IgD-negative memory B cell (primary cell): ENCODE measurements at regions not wholly inside any gene's neighbourhood (a gene's known extent, or its start where the extent isn't known, plus 50 kb on each side); places are given as distances from the start of the nearest gene placed in this dataset.
A peak's percentile ranks its signal among the peaks of the same experiment; 100 is the strongest.

Experiments used
- H3K27ac Mint-ChIP-seq, 3 donors: one replicate each; pipeline ENCODE4 v1.8.0; 2020 to 2022; ENCODE audit warnings: mild to moderate bottlenecking in 3 of 3, mixed read lengths in 3 of 3, moderate library complexity in 1 of 3
- H3K27me3 Mint-ChIP-seq: one replicate; pipeline ENCODE4 v1.8.0; 2021; ENCODE audit warnings: mixed read lengths
- H3K36me3 Mint-ChIP-seq: one replicate; pipeline ENCODE4 v1.8.0; 2020; ENCODE audit warnings: mild to moderate bottlenecking, mixed read lengths
- H3K4me1 Mint-ChIP-seq, 3 donors: one replicate each; pipeline ENCODE4 v1.8.0; 2020 to 2022; ENCODE audit warnings: mixed read lengths in 3 of 3, mild to moderate bottlenecking in 1 of 3
- H3K4me3 Mint-ChIP-seq, 4 donors: one replicate each; pipeline ENCODE4 v1.8.0; 2020 to 2022; ENCODE audit warnings: mild to moderate bottlenecking in 4 of 4, mixed read lengths in 4 of 4, moderate library complexity in 3 of 4
- H3K9me3 Mint-ChIP-seq, 3 donors: one replicate each; pipeline ENCODE4 v1.8.0; 2020 to 2021; ENCODE audit warnings: mixed read lengths in 3 of 3, mild to moderate bottlenecking in 1 of 3

GRCh38 chr4:175405961-175406360, 406.1 kb downstream of the GPM6A start:
- no peak overlapping the region for H3K4me3 Mint-ChIP-seq
- no peaks in the 10 kb centered on the region for H3K36me3 Mint-ChIP-seq
- no peaks in the 10 kb centered on the region for H3K27me3 Mint-ChIP-seq
- peaks cover 0 to 4% (median 2%) of the 10 kb centered on the region in 3 donors for H3K9me3 Mint-ChIP-seq
- H3K27ac Mint-ChIP-seq: no peak overlapping the region
- peaks cover 0 to 7% (median 0%) of the 10 kb centered on the region in 3 donors for H3K4me1 Mint-ChIP-seq

- peaks cover 0 to 4% (median 0%) of the 10 kb centered on the region in 3 donors for H3K9me3 Mint-ChIP-seq
- H3K4me1 Mint-ChIP-seq: peaks cover 0 to 7% (median 0%) of the 10 kb centered on the region in 3 donors
Observed at GRCh38 chr4:175407926-175408325, 404.1 kb downstream of the GPM6A start.

GRCh38 chr4:175411251-175411650, 400.8 kb downstream of the GPM6A start:
- no peak overlapping the region for H3K27ac Mint-ChIP-seq
- no peaks in the 10 kb centered on the region for H3K27me3 Mint-ChIP-seq
- peaks cover 2% of the 10 kb centered on the region for H3K36me3 Mint-ChIP-seq
- H3K4me1 Mint-ChIP-seq: peaks cover 0 to under 1% (median 0%) of the 10 kb centered on the region in 3 donors
- no peak overlapping the region for H3K4me3 Mint-ChIP-seq
- H3K9me3 Mint-ChIP-seq: peaks cover 1 to 28% (median 14%) of the 10 kb centered on the region in 3 donors

More at GRCh38 chr4:175407926-175408325, 404.1 kb downstream of the GPM6A start:
- no peaks in the 10 kb centered on the region for H3K36me3 Mint-ChIP-seq
- no peak overlapping the region for H3K27ac Mint-ChIP-seq
- no peaks in the 10 kb centered on the region for H3K27me3 Mint-ChIP-seq
- no peak overlapping the region for H3K4me3 Mint-ChIP-seq

- Mint-ChIP-seq H3K4me1 (no peaks in the 10 kb centered on the region), H3K27ac (no peak overlapping the region), H3K36me3 (peaks cover 2% of the 10 kb centered on the region), H3K9me3 (peaks cover 1 to 28% (median 14%) of the 10 kb centered on the region in 3 donors), H3K27me3 (no peaks in the 10 kb centered on the region), H3K4me3 (no peak overlapping the region)
Observed at GRCh38 chr4:175412161-175412560, 399.9 kb downstream of the GPM6A start.

- peaks cover 2% of the 10 kb centered on the region for H3K36me3 Mint-ChIP-seq
Observed at GRCh38 chr4:175412746-175413145, 399.3 kb downstream of the GPM6A start.

GRCh38 chr4:175413561-175413960, 398.5 kb downstream of the GPM6A start:
- Mint-ChIP-seq H3K27me3 (no peaks in the 10 kb centered on the region), H3K27ac (no peak overlapping the region), H3K4me1 (no peaks in the 10 kb centered on the region), H3K9me3 (peaks cover 1 to 33% (median 14%) of the 10 kb centered on the region in 3 donors), H3K36me3 (peaks cover 2% of the 10 kb centered on the region), H3K4me3 (peak overlapping the region in 1 of 4 donors; percentile 24)

More at GRCh38 chr4:175412746-175413145, 399.3 kb downstream of the GPM6A start:
- H3K4me1 Mint-ChIP-seq: no peaks in the 10 kb centered on the region
- peaks cover 1 to 33% (median 12%) of the 10 kb centered on the region in 3 donors for H3K9me3 Mint-ChIP-seq
- H3K27me3 Mint-ChIP-seq: no peaks in the 10 kb centered on the region
- no peak overlapping the region for H3K4me3 Mint-ChIP-seq
- H3K27ac Mint-ChIP-seq: no peak overlapping the region

- Mint-ChIP-seq H3K36me3 (peaks cover 2% of the 10 kb centered on the region), H3K4me3 (no peak overlapping the region), H3K4me1 (no peaks in the 10 kb centered on the region), H3K9me3 (peaks cover 3 to 33% (median 14%) of the 10 kb centered on the region in 3 donors), H3K27ac (no peak overlapping the region), H3K27me3 (no peaks in the 10 kb centered on the region)
Observed at GRCh38 chr4:175414602-175415001, 397.5 kb downstream of the GPM6A start.

GRCh38 chr4:175418516-175418915, 393.5 kb downstream of the GPM6A start:
- H3K27me3 Mint-ChIP-seq: no peaks in the 10 kb centered on the region
- H3K36me3 Mint-ChIP-seq: peaks cover 2% of the 10 kb centered on the region
- no peak overlapping the region for H3K4me3 Mint-ChIP-seq
- H3K9me3 Mint-ChIP-seq: peaks cover 8 to 32% (median 10%) of the 10 kb centered on the region in 3 donors
- no peak overlapping the region for H3K27ac Mint-ChIP-seq
- no peaks in the 10 kb centered on the region for H3K4me1 Mint-ChIP-seq

GRCh38 chr4:175419236-175419718, 392.8 kb downstream of the GPM6A start:
- H3K36me3 Mint-ChIP-seq: peaks cover 2% of the 10 kb centered on the region
- H3K27me3 Mint-ChIP-seq: no peaks in the 10 kb centered on the region
- no peaks in the 10 kb centered on the region for H3K4me1 Mint-ChIP-seq
- H3K27ac Mint-ChIP-seq: no peak overlapping the region
- H3K9me3 Mint-ChIP-seq: peaks cover 5 to 26% (median 8%) of the 10 kb centered on the region in 3 donors
- H3K4me3 Mint-ChIP-seq: no peak overlapping the region

- no peak overlapping the region for H3K27ac Mint-ChIP-seq
- H3K9me3 Mint-ChIP-seq: peaks cover 4 to 13% (median 6%) of the 10 kb centered on the region in 3 donors
- no peaks in the 10 kb centered on the region for H3K4me1 Mint-ChIP-seq
- H3K36me3 Mint-ChIP-seq: no peaks in the 10 kb centered on the region
- no peaks in the 10 kb centered on the region for H3K27me3 Mint-ChIP-seq
- H3K4me3 Mint-ChIP-seq: no peak overlapping the region
Observed at GRCh38 chr4:175421506-175421905, 390.6 kb downstream of the GPM6A start.

GRCh38 chr4:175422331-175422730, 389.7 kb downstream of the GPM6A start:
- Mint-ChIP-seq H3K27me3 (no peaks in the 10 kb centered on the region), H3K4me3 (no peak overlapping the region), H3K4me1 (no peaks in the 10 kb centered on the region), H3K27ac (no peak overlapping the region), H3K36me3 (peaks cover 1% of the 10 kb centered on the region), H3K9me3 (peaks cover 4 to 12% (median 6%) of the 10 kb centered on the region in 3 donors)

GRCh38 chr4:175424111-175424510, 388.0 kb downstream of the GPM6A start:
- H3K4me1 Mint-ChIP-seq: no peaks in the 10 kb centered on the region

GRCh38 chr4:175427751-175428150, 384.3 kb downstream of the GPM6A start:
- H3K4me3 Mint-ChIP-seq: no peak overlapping the region
- peaks cover 0 to 5% (median 3%) of the 10 kb centered on the region in 3 donors for H3K4me1 Mint-ChIP-seq
- H3K9me3 Mint-ChIP-seq: peaks cover 0 to 6% (median 2%) of the 10 kb centered on the region in 3 donors
- H3K36me3 Mint-ChIP-seq: peaks cover 1% of the 10 kb centered on the region
- no peak overlapping the region for H3K27ac Mint-ChIP-seq
- H3K27me3 Mint-ChIP-seq: no peaks in the 10 kb centered on the region

More at GRCh38 chr4:175424111-175424510, 388.0 kb downstream of the GPM6A start:
- peaks cover 2 to 8% (median 5%) of the 10 kb centered on the region in 3 donors for H3K9me3 Mint-ChIP-seq
- H3K4me3 Mint-ChIP-seq: no peak overlapping the region
- H3K36me3 Mint-ChIP-seq: peaks cover 1% of the 10 kb centered on the region
- no peak overlapping the region for H3K27ac Mint-ChIP-seq
- H3K27me3 Mint-ChIP-seq: no peaks in the 10 kb centered on the region

GRCh38 chr4:175431694-175432093, 380.4 kb downstream of the GPM6A start:
- H3K4me1 Mint-ChIP-seq: peaks cover 2 to 11% (median 10%) of the 10 kb centered on the region in 3 donors
- H3K9me3 Mint-ChIP-seq: peaks cover 0 to 3% (median 0%) of the 10 kb centered on the region in 3 donors
- H3K27ac Mint-ChIP-seq: no peak overlapping the region
- peaks cover 1% of the 10 kb centered on the region for H3K36me3 Mint-ChIP-seq
- no peak overlapping the region for H3K4me3 Mint-ChIP-seq
- H3K27me3 Mint-ChIP-seq: no peaks in the 10 kb centered on the region

- Mint-ChIP-seq H3K4me3 (peak overlapping the region in 1 of 4 donors; percentile 65), H3K36me3 (no peaks in the 10 kb centered on the region), H3K4me1 (peaks cover 2 to 7% (median 6%) of the 10 kb centered on the region in 3 donors), H3K27ac (no peak overlapping the region), H3K9me3 (no peaks in the 10 kb centered on the region), H3K27me3 (no peaks in the 10 kb centered on the region)
Observed at GRCh38 chr4:175435381-175435783, 376.7 kb downstream of the GPM6A start.

- Mint-ChIP-seq H3K4me3 (peak overlapping the region in 1 of 4 donors; percentile 12), H3K9me3 (no peaks in the 10 kb centered on the region), H3K27me3 (no peaks in the 10 kb centered on the region), H3K27ac (no peak overlapping the region), H3K36me3 (no peaks in the 10 kb centered on the region), H3K4me1 (peaks cover 2 to 7% (median 6%) of the 10 kb centered on the region in 3 donors)
Observed at GRCh38 chr4:175436196-175436595, 375.9 kb downstream of the GPM6A start.
